ENCODE measurements at regions not wholly inside any gene's neighbourhood (a gene's known extent, or its start where the extent isn't known, plus 50 kb on each side); places are given as distances from the start of the nearest gene placed in this dataset.

DNA sequence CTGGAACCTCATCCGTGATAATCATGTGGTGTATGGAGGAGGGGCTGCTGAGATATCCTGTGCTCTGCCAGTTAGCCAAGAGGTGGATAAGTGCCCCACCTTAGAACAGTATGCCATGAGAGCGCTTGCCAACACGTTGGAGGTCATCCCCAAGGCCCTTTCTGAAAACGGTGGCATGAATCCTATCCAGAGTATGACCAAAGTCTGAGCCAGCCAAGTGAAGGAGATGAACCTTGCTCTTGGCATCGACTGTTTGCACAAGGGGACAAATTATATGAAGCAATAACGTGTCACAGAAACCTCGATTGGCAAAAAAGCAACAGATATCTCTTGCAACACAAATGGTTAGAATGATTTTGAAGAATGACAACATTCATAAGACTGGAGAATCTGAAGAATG is 251.2 kb upstream of the OBI1 start:
- TF ChIP-seq EP300 (IDR thresholded peaks at IDR 0.05; ENCODE audit: borderline replicate concordance in 1 of 2, low read depth in 2 of 2, low read length in 2 of 2): no peak
- no peak for TF ChIP-seq TAF1 (IDR thresholded peaks at IDR 0.05; ENCODE audit: low read depth, low read length)
- no peak for TF ChIP-seq POU5F1 (IDR thresholded peaks at IDR 0.05; ENCODE audit: low read depth, low read length)
- TF ChIP-seq PHF8 (conservative IDR thresholded peaks at IDR 0.05; ENCODE audit: low read depth, low read length): no peak
- TF ChIP-seq BCL11A (IDR thresholded peaks at IDR 0.05; ENCODE audit: low read depth in 2 of 2, low read length in 2 of 2): no peak
- no peak for TF ChIP-seq SRF (IDR thresholded peaks at IDR 0.05; ENCODE audit: low read depth, low read length)
- TF ChIP-seq, protein P1, sequence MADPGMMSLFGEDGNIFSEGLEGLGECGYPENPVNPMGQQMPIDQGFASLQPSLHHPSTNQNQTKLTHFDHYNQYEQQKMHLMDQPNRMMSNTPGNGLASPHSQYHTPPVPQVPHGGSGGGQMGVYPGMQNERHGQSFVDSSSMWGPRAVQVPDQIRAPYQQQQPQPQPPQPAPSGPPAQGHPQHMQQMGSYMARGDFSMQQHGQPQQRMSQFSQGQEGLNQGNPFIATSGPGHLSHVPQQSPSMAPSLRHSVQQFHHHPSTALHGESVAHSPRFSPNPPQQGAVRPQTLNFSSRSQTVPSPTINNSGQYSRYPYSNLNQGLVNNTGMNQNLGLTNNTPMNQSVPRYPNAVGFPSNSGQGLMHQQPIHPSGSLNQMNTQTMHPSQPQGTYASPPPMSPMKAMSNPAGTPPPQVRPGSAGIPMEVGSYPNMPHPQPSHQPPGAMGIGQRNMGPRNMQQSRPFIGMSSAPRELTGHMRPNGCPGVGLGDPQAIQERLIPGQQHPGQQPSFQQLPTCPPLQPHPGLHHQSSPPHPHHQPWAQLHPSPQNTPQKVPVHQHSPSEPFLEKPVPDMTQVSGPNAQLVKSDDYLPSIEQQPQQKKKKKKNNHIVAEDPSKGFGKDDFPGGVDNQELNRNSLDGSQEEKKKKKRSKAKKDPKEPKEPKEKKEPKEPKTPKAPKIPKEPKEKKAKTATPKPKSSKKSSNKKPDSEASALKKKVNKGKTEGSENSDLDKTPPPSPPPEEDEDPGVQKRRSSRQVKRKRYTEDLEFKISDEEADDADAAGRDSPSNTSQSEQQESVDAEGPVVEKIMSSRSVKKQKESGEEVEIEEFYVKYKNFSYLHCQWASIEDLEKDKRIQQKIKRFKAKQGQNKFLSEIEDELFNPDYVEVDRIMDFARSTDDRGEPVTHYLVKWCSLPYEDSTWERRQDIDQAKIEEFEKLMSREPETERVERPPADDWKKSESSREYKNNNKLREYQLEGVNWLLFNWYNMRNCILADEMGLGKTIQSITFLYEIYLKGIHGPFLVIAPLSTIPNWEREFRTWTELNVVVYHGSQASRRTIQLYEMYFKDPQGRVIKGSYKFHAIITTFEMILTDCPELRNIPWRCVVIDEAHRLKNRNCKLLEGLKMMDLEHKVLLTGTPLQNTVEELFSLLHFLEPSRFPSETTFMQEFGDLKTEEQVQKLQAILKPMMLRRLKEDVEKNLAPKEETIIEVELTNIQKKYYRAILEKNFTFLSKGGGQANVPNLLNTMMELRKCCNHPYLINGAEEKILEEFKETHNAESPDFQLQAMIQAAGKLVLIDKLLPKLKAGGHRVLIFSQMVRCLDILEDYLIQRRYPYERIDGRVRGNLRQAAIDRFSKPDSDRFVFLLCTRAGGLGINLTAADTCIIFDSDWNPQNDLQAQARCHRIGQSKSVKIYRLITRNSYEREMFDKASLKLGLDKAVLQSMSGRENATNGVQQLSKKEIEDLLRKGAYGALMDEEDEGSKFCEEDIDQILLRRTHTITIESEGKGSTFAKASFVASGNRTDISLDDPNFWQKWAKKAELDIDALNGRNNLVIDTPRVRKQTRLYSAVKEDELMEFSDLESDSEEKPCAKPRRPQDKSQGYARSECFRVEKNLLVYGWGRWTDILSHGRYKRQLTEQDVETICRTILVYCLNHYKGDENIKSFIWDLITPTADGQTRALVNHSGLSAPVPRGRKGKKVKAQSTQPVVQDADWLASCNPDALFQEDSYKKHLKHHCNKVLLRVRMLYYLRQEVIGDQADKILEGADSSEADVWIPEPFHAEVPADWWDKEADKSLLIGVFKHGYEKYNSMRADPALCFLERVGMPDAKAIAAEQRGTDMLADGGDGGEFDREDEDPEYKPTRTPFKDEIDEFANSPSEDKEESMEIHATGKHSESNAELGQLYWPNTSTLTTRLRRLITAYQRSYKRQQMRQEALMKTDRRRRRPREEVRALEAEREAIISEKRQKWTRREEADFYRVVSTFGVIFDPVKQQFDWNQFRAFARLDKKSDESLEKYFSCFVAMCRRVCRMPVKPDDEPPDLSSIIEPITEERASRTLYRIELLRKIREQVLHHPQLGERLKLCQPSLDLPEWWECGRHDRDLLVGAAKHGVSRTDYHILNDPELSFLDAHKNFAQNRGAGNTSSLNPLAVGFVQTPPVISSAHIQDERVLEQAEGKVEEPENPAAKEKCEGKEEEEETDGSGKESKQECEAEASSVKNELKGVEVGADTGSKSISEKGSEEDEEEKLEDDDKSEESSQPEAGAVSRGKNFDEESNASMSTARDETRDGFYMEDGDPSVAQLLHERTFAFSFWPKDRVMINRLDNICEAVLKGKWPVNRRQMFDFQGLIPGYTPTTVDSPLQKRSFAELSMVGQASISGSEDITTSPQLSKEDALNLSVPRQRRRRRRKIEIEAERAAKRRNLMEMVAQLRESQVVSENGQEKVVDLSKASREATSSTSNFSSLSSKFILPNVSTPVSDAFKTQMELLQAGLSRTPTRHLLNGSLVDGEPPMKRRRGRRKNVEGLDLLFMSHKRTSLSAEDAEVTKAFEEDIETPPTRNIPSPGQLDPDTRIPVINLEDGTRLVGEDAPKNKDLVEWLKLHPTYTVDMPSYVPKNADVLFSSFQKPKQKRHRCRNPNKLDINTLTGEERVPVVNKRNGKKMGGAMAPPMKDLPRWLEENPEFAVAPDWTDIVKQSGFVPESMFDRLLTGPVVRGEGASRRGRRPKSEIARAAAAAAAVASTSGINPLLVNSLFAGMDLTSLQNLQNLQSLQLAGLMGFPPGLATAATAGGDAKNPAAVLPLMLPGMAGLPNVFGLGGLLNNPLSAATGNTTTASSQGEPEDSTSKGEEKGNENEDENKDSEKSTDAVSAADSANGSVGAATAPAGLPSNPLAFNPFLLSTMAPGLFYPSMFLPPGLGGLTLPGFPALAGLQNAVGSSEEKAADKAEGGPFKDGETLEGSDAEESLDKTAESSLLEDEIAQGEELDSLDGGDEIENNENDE (IDR thresholded peaks at IDR 0.05; ENCODE audit: insufficient replicate concordance, low read length): no peak
- no peak for TF ChIP-seq POLR2A (IDR thresholded peaks at IDR 0.05; ENCODE audit: control extremely low read depth in 1 of 2, low read depth in 2 of 2, low read length in 2 of 2)
- TF ChIP-seq, protein P2, sequence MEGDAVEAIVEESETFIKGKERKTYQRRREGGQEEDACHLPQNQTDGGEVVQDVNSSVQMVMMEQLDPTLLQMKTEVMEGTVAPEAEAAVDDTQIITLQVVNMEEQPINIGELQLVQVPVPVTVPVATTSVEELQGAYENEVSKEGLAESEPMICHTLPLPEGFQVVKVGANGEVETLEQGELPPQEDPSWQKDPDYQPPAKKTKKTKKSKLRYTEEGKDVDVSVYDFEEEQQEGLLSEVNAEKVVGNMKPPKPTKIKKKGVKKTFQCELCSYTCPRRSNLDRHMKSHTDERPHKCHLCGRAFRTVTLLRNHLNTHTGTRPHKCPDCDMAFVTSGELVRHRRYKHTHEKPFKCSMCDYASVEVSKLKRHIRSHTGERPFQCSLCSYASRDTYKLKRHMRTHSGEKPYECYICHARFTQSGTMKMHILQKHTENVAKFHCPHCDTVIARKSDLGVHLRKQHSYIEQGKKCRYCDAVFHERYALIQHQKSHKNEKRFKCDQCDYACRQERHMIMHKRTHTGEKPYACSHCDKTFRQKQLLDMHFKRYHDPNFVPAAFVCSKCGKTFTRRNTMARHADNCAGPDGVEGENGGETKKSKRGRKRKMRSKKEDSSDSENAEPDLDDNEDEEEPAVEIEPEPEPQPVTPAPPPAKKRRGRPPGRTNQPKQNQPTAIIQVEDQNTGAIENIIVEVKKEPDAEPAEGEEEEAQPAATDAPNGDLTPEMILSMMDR (IDR thresholded peaks at IDR 0.05; ENCODE audit: control extremely low read depth in 1 of 3, insufficient read depth in 1 of 3, low read depth in 1 of 3, low read length in 3 of 3): no peak
- no peak for TF ChIP-seq POLR2AphosphoS5 (IDR thresholded peaks at IDR 0.05; ENCODE audit: low read depth, low read length)
- TF ChIP-seq RXRA (IDR thresholded peaks at IDR 0.05; ENCODE audit: insufficient read depth, low read depth, low read length): no peak
- TF ChIP-seq CBX5 (IDR thresholded peaks at IDR 0.05; ENCODE audit: low read depth, low read length): no peak

Measured in H1 (cell line).